Neural progenitor cell (in vitro differentiated cells): ENCODE measurements at regions not wholly inside any gene's neighbourhood (a gene's known extent, or its start where the extent isn't known, plus 50 kb on each side); places are given as distances from the start of the nearest gene placed in this dataset.

ENCODE experiments used
- DNase-seq: peaks from one replicate; pipeline ENCODE4 v3.0.0-alpha.2; 2016; ENCODE audit warnings: low spot score
- H2AFZ ChIP-seq: fragments of 200-600 bp; sonication (generic); replicated peaks from 2 replicates; pipeline ENCODE4 v1.6.1; 2016; ENCODE audit warnings: antibody characterized with exemption
- H3F3A ChIP-seq: fragments of 200-600 bp; sonication (generic); 2 replicates; pipeline ENCODE4 v1.6.1; 2016; ENCODE audit warnings: antibody characterized with exemption, low read depth
- H3K27ac ChIP-seq: fragments of 200-600 bp; sonication (generic); 2 replicates; pipeline ENCODE4 v1.5.1; 2016; ENCODE audit warnings: mild to moderate bottlenecking
- H3K27me3 ChIP-seq: fragments of 200-600 bp; sonication (generic); 2 replicates; pipeline ENCODE4 v1.6.1; 2016; ENCODE audit warnings: mild to moderate bottlenecking, moderate library complexity
- H3K36me3 ChIP-seq: fragments of 200-600 bp; sonication (generic); 2 replicates; pipeline ENCODE4 v1.5.1; 2016
- H3K4me1 ChIP-seq: fragments of 200-600 bp; sonication (generic); 2 replicates; pipeline ENCODE4 v1.6.1; 2016; ENCODE audit warnings: mixed run types
- H3K4me2 ChIP-seq: fragments of 200-600 bp; sonication (generic); 2 replicates; pipeline ENCODE4 v1.6.1; 2016
- H3K4me3 ChIP-seq: fragments of 200-600 bp; sonication (generic); 2 replicates; pipeline ENCODE4 v1.5.1; 2016
- H3K79me2 ChIP-seq: fragments of 200-600 bp; sonication (generic); 2 replicates; pipeline ENCODE4 v1.6.1; 2016; ENCODE audit warnings: low read depth
- H3K9ac ChIP-seq: fragments of 200-600 bp; sonication (generic); 2 replicates; pipeline ENCODE4 v1.6.1; 2016
- H3K9me3 ChIP-seq: fragments of 200-600 bp; sonication (generic); 2 replicates; pipeline ENCODE4 v1.5.1; 2016; ENCODE audit warnings: low read depth
- H4K20me1 ChIP-seq: fragments of 200-600 bp; sonication (generic); 2 replicates; pipeline ENCODE4 v1.6.1; 2016; ENCODE audit warnings: low read depth
- H3K27ac Mint-ChIP-seq: 3 replicates; pipeline ENCODE4 v1.8.0; 2021; ENCODE audit warnings: mixed read lengths
- H3K27me3 Mint-ChIP-seq: 2 replicates; pipeline ENCODE4 v1.8.0; 2022; ENCODE audit warnings: low read depth, mild to moderate bottlenecking, inconsistent platforms, moderate library complexity, mixed read lengths; ENCODE audit not compliant: insufficient read depth
- H3K36me3 Mint-ChIP-seq: 3 replicates; pipeline ENCODE4 v1.8.0; 2021; ENCODE audit warnings: mixed read lengths
- H3K4me1 Mint-ChIP-seq: 3 replicates; pipeline ENCODE4 v1.8.0; 2021; ENCODE audit warnings: mixed read lengths
- H3K4me3 Mint-ChIP-seq: 3 replicates; pipeline ENCODE4 v1.8.0; 2021; ENCODE audit warnings: mild to moderate bottlenecking, moderate library complexity, mixed read lengths
- H3K9me3 Mint-ChIP-seq: 3 replicates; pipeline ENCODE4 v1.8.0; 2020; ENCODE audit warnings: mixed read lengths
- EZH2 ChIP-seq: fragments of 200-600 bp; sonication (generic); IDR thresholded peaks from 2 replicates; pipeline ENCODE4 v1.6.1; 2017; ENCODE audit warnings: antibody characterized with exemption, mild to moderate bottlenecking, moderate library complexity
- EZH2phosphoT487 ChIP-seq: fragments of 200-600 bp; sonication (generic); IDR thresholded peaks from 2 replicates; pipeline ENCODE4 v1.6.1; 2017; ENCODE audit warnings: antibody characterized with exemption
- TF ChIP-seq, protein P1 (sequence below): fragments of 200-600 bp; sonication (generic); IDR thresholded peaks from 2 replicates; pipeline ENCODE4 v1.5.1; 2017; ENCODE audit warnings: antibody characterized with exemption, mild to moderate bottlenecking

DNA sequence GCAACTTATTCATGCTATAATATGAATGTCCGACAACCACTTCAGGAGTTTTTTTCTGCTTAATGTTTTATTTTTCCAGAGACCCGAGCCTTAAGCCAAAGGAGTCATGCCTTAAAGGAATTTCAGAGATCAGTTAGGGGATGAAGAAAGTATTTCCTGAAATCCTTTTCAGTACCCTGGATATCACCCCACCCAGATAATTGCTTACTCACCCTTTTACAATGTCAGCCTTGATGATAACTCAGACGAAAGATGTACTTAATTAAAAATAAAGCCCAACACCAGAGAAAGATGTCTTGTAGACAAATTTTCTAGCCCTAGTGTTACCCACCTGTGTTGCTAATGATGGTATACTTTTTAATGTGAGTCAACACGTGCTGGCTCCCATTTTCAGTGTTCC is 124.1 kb downstream of the XCL2 start:
- Histone ChIP-seq H3K27me3 (no peaks in the 10 kb centered on the region), H2AFZ (no peak overlapping the region), H3K4me3 (no peak overlapping the region), H3K4me2 (no peak overlapping the region), H3K36me3 (no peaks in the 10 kb centered on the region), H4K20me1 (no peaks in the 10 kb centered on the region), H3F3A (no peaks in the 10 kb centered on the region), H3K79me2 (no peaks in the 10 kb centered on the region), H3K27ac (no peak overlapping the region), H3K4me1 (no peaks in the 10 kb centered on the region), H3K9me3 (no peaks in the 10 kb centered on the region), H3K9ac (no peak overlapping the region)
- H3K27me3 Mint-ChIP-seq = no peaks in the 10 kb centered on the region
- H3K27ac Mint-ChIP-seq = no peak overlapping the region
- DNase-seq = no peak
- no peak overlapping the region for H3K4me3 Mint-ChIP-seq
- H3K9me3 Mint-ChIP-seq = no peaks in the 10 kb centered on the region
- TF ChIP-seq EZH2 = no peak
- no peak for TF ChIP-seq EZH2phosphoT487
- TF ChIP-seq, protein P1, sequence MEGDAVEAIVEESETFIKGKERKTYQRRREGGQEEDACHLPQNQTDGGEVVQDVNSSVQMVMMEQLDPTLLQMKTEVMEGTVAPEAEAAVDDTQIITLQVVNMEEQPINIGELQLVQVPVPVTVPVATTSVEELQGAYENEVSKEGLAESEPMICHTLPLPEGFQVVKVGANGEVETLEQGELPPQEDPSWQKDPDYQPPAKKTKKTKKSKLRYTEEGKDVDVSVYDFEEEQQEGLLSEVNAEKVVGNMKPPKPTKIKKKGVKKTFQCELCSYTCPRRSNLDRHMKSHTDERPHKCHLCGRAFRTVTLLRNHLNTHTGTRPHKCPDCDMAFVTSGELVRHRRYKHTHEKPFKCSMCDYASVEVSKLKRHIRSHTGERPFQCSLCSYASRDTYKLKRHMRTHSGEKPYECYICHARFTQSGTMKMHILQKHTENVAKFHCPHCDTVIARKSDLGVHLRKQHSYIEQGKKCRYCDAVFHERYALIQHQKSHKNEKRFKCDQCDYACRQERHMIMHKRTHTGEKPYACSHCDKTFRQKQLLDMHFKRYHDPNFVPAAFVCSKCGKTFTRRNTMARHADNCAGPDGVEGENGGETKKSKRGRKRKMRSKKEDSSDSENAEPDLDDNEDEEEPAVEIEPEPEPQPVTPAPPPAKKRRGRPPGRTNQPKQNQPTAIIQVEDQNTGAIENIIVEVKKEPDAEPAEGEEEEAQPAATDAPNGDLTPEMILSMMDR = no peak
- no peaks in the 10 kb centered on the region for H3K36me3 Mint-ChIP-seq
- H3K4me1 Mint-ChIP-seq = no peaks in the 10 kb centered on the region

DNA sequence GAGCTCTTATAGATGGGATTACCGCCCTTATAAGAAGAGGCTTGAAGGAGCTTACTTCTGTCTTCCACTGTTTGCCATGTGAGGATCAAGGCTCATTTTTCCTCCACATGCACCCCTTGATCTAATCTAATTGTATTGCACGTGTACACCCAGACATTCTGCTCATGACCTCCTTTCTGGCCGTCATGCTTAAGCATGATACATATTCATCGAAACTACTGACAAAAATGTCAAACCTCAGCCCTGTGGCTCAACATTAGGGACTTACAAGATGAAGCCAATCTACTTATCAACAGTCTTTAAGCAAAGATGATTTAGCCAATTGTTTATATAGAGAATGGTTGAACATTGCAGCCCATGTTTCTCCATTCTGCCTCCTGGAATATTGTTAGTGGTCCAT is 127.6 kb downstream of the XCL2 start:
- Histone ChIP-seq H3K79me2 (no peaks in the 10 kb centered on the region), H3K27me3 (no peaks in the 10 kb centered on the region), H3K36me3 (no peaks in the 10 kb centered on the region), H2AFZ (no peak overlapping the region), H3K4me3 (no peak overlapping the region), H4K20me1 (no peaks in the 10 kb centered on the region), H3K4me1 (no peaks in the 10 kb centered on the region), H3K27ac (no peak overlapping the region), H3K9me3 (no peaks in the 10 kb centered on the region), H3K9ac (no peak overlapping the region), H3K4me2 (no peak overlapping the region), H3F3A (no peaks in the 10 kb centered on the region)
- Mint-ChIP-seq H3K27ac (no peak overlapping the region), H3K4me3 (no peak overlapping the region), H3K9me3 (no peaks in the 10 kb centered on the region), H3K4me1 (no peaks in the 10 kb centered on the region), H3K36me3 (no peaks in the 10 kb centered on the region), H3K27me3 (no peaks in the 10 kb centered on the region)
- TF ChIP-seq EZH2phosphoT487 = no peak
- TF ChIP-seq, protein P1 = no peak
- TF ChIP-seq EZH2 = no peak
- no peak for DNase-seq

DNA sequence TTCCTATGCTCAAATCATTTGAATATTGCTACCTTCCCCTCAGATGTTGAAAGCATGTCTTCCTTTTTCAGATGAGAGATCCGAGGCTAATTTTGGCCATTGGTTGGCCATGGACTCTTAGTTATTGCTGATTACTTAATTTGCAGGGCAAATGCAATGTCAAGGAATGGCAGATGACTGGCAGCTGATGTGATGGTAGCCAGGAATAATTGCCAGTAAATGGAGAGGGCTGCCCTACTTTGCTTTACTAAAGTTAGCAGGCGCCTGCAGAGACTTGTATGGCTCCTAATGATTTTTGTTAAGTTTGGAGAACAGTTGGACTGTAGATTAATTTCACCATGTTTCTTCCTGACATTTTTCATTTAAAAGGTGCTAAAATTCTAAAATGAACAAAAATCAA is 128.9 kb downstream of the XCL2 start:
- no peaks in the 10 kb centered on the region for H3K36me3 Mint-ChIP-seq
- TF ChIP-seq, protein P1 = no peak
- TF ChIP-seq EZH2phosphoT487 (no peak), EZH2 (no peak)
- H3K27me3 Mint-ChIP-seq = no peaks in the 10 kb centered on the region
- Histone ChIP-seq H3K27me3 (no peaks in the 10 kb centered on the region), H3K79me2 (no peaks in the 10 kb centered on the region), H4K20me1 (no peaks in the 10 kb centered on the region), H3F3A (no peaks in the 10 kb centered on the region), H3K9ac (no peak overlapping the region), H3K4me1 (no peaks in the 10 kb centered on the region), H3K27ac (no peak overlapping the region), H3K9me3 (no peaks in the 10 kb centered on the region), H3K36me3 (no peaks in the 10 kb centered on the region), H3K4me3 (no peak overlapping the region), H2AFZ (no peak overlapping the region), H3K4me2 (no peak overlapping the region)
- no peak for DNase-seq
- H3K4me3 Mint-ChIP-seq = no peak overlapping the region
- H3K27ac Mint-ChIP-seq = no peak overlapping the region
- peaks cover 2% of the 10 kb centered on the region for H3K9me3 Mint-ChIP-seq
- peaks cover 2% of the 10 kb centered on the region for H3K4me1 Mint-ChIP-seq

DNA sequence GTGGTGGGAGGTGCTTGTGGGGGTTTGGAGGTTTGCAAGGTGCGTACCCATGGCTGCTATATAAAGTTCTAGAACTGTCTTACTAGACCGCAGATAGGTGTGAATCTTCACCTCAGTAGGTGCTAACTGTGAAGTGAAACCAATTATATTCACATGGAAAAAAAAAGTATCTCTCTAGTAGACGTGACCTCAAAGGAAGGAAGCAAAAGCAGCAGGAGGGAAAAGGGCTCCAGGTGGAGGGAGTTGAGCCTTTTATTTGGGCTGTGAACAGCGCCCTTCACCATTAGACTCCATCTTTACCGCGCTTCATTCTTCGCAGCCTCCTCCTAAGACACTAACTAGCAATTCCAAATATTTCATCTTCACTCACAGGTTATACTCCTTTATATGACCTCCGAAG is 129.8 kb downstream of the TBX19 start:
- Histone ChIP-seq H2AFZ (no peak overlapping the region), H3K4me1 (no peaks in the 10 kb centered on the region), H4K20me1 (no peaks in the 10 kb centered on the region), H3K4me3 (no peak overlapping the region), H3K27ac (no peak overlapping the region), H3K36me3 (no peaks in the 10 kb centered on the region), H3K79me2 (no peaks in the 10 kb centered on the region), H3F3A (no peaks in the 10 kb centered on the region), H3K9ac (no peak overlapping the region), H3K27me3 (no peaks in the 10 kb centered on the region), H3K4me2 (no peak overlapping the region), H3K9me3 (no peaks in the 10 kb centered on the region)
- H3K4me1 Mint-ChIP-seq = peaks cover 14% of the 10 kb centered on the region
- no peak overlapping the region for H3K27ac Mint-ChIP-seq
- H3K9me3 Mint-ChIP-seq = peaks cover 9% of the 10 kb centered on the region
- H3K36me3 Mint-ChIP-seq = no peaks in the 10 kb centered on the region
- H3K4me3 Mint-ChIP-seq = no peak overlapping the region
- no peak for DNase-seq
- no peaks in the 10 kb centered on the region for H3K27me3 Mint-ChIP-seq
- TF ChIP-seq, protein P1 = no peak
- TF ChIP-seq EZH2 = no peak
